Esophagus muscularis mucosa (tissue), 3 donors: ENCODE measurements at regions not wholly inside any gene's neighbourhood (a gene's known extent, or its start where the extent isn't known, plus 50 kb on each side); places are given as distances from the start of the nearest gene placed in this dataset.

Experiments
- CTCF ChIP-seq, 3 experiments: fragments of 200-600 bp in 2 of 3; fragments of 450-650 bp in 1 of 3; sonication (generic) in 2 of 3; IDR thresholded peaks; one replicate each; pipeline ENCODE4 v1.5.1; 2017 to 2019; ENCODE audit warnings: antibody characterized with exemption in 3 of 3, mild to moderate bottlenecking in 2 of 3, moderate library complexity in 1 of 3
- POLR2A ChIP-seq: fragments of 450-650 bp; IDR thresholded peaks from one replicate; pipeline ENCODE4 v1.6.1; 2017; ENCODE audit warnings: antibody characterized with exemption, moderate library complexity, mild to moderate bottlenecking, low read depth
- POLR2AphosphoS5 ChIP-seq, 2 donors: sonication (generic); formaldehyde crosslinking; IDR thresholded peaks; one replicate each; pipeline ENCODE4 v1.6.1; 2017; ENCODE audit warnings: antibody characterized with exemption in 2 of 2

- no peak for TF ChIP-seq POLR2AphosphoS5 (IDR thresholded peaks at IDR 0.05)
- TF ChIP-seq CTCF (IDR thresholded peaks at IDR 0.05) = no peak
- TF ChIP-seq POLR2A = no peak
These were observed 172.4 kb upstream of the GSE1 start for GRCh38 chr16:85440744-85441143.
